Type B pancreatic cell (in vitro differentiated cells): ENCODE measurements at regions not wholly inside any gene's neighbourhood (a gene's known extent, or its start where the extent isn't known, plus 50 kb on each side); places are given as distances from the start of the nearest gene placed in this dataset.

ENCODE experiments used
- DNase-seq: peaks from one replicate; pipeline ENCODE4 v3.0.0; 2021; ENCODE audit warnings: mixed read lengths; ENCODE audit not compliant: unreplicated experiment; ENCODE audit errors: extremely low spot score
- H3K27ac Mint-ChIP-seq: 2 replicates; pipeline ENCODE4 v1.8.0; 2021; ENCODE audit warnings: mild to moderate bottlenecking, mixed read lengths
- H3K27me3 Mint-ChIP-seq: 2 replicates; pipeline ENCODE4 v1.8.0; 2021; ENCODE audit warnings: mixed read lengths
- H3K36me3 Mint-ChIP-seq: 2 replicates; pipeline ENCODE4 v1.8.0; 2021; ENCODE audit warnings: mixed read lengths
- H3K4me1 Mint-ChIP-seq: one replicate; pipeline ENCODE4 v1.8.0; 2021; ENCODE audit warnings: mixed read lengths; ENCODE audit not compliant: unreplicated experiment
- H3K4me3 Mint-ChIP-seq: 2 replicates; pipeline ENCODE4 v1.8.0; 2021; ENCODE audit warnings: mild to moderate bottlenecking, mixed read lengths
- H3K9me3 Mint-ChIP-seq: 2 replicates; pipeline ENCODE4 v1.8.0; 2021; ENCODE audit warnings: mixed read lengths
- TF ChIP-seq, protein P1 (sequence below): fragments of 200-600 bp; sonication (generic); conservative IDR thresholded peaks from 2 replicates; pipeline ENCODE4 v1.5.0; 2021; ENCODE audit warnings: antibody characterized with exemption, mild to moderate bottlenecking

DNA sequence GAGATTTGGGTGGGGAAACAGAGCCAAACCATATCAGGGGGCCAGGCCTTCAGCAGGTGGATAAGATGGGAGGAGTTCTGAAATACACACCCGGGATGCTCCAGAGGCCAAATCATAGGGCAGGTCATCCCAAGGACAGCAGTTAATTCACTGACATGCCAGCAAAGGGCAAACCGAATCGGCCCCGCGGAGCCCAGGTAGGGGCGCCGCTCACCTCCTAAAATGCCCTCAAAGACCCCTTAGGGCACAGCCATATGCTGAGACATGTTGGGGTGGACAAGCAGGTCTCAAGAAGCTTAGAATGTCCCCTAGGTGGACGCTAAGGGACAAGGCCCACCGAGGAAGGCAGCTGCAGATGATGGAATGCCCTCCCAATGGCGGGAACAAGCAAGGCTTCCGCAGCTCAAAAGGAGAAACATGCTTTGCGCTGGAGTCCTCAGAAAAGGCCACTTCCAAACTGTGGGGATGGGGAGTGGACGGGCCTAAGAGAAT, 144.9 kb downstream of the ERCC6L2 start:
- H3K36me3 Mint-ChIP-seq, result peaks cover 12% of the 10 kb centered on the region
- H3K27ac Mint-ChIP-seq, result peak overlapping the region; percentile 31
- peaks cover 28% of the 10 kb centered on the region for H3K4me1 Mint-ChIP-seq
- TF ChIP-seq, protein P1, sequence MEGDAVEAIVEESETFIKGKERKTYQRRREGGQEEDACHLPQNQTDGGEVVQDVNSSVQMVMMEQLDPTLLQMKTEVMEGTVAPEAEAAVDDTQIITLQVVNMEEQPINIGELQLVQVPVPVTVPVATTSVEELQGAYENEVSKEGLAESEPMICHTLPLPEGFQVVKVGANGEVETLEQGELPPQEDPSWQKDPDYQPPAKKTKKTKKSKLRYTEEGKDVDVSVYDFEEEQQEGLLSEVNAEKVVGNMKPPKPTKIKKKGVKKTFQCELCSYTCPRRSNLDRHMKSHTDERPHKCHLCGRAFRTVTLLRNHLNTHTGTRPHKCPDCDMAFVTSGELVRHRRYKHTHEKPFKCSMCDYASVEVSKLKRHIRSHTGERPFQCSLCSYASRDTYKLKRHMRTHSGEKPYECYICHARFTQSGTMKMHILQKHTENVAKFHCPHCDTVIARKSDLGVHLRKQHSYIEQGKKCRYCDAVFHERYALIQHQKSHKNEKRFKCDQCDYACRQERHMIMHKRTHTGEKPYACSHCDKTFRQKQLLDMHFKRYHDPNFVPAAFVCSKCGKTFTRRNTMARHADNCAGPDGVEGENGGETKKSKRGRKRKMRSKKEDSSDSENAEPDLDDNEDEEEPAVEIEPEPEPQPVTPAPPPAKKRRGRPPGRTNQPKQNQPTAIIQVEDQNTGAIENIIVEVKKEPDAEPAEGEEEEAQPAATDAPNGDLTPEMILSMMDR, result no peak
- no peak for DNase-seq
- H3K9me3 Mint-ChIP-seq, result peaks cover 5% of the 10 kb centered on the region
- H3K27me3 Mint-ChIP-seq, result peaks cover 52% of the 10 kb centered on the region
- peak overlapping the region; percentile 82 for H3K4me3 Mint-ChIP-seq
